NCI-H748 (cell line): ENCODE measurements at regions not wholly inside any gene's neighbourhood (a gene's known extent, or its start where the extent isn't known, plus 50 kb on each side); places are given as distances from the start of the nearest gene placed in this dataset.
A peak's percentile ranks its signal among the peaks of the same experiment; 100 is the strongest.

Experiments used
- DNase-seq: peaks from one replicate; lab custom pipeline; 2025; ENCODE audit not compliant: unreplicated experiment; lab: John Stamatoyannopoulos, UW

DNA sequence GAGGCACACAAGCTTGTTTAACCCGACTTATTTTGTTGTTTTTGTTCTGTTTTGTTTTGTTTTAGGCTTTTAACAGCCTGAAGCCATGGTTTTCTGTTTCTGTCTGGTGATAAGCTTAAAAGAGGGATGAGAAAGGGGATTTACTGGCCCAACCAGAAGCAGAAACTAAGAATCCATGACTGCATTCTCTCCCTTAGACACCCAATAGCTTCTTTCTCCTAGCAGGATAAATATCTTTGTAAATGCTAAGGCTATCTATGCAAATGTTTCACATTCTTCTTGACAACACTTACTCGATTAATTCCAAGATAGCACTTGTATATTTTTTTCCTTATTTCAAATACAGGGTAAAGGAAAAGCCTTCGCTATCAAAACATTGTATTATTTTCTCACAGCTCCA is 53.7 kb upstream of the SMAD1 start:
- no peak for DNase-seq

DNA sequence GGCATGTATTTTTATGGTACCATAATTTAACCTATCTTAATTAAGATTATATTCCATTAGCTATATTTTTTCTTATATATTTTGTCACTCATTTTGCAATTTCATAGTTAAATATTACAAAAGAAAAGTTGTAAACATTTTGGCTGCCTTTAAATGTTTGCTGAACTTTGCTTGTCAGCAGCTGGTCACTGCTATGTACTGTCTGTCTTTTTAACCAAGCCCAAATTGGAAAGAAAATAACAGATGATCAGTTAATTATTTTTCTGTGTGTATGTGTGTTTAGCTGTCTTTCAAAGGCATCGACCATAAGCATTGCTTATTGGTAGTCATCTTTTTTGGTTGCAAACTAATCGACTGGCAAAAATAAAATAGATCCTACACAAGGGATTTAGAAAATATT is 54.4 kb upstream of the SMAD1 start:
- no peak for DNase-seq

DNA sequence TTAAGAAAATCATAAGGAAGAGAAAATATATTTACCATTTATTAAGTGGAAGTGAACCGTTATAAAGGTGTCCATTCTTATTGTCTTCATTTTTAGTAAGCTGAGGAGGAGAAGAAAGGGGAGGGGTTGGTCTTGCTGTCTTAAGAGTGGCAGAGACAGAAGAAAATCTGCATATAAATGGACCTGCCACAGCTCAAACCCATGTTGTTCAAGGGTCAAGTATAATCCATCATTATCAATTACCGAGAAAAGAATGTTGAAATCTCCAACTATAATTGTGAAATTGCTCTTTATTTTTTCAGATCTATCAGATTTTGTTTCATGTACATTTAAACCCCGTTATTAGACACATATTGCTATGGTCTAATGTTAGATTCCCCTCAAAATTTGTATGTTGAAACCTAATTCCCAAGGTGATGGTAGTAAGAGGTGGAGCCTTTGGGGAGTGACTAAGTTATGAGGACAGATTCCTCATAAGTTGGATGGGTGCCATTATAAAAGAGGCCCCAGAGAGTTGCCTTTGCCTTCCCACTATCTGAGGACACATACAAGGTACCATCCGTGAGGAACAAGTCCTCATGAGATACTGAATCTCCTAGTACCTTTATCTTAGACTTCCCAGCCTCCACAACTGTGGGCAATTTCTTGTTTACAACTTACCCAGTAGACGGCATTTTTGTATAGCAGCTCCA is 58.5 kb upstream of the SMAD1 start:
- DNase-seq = no peak

DNA sequence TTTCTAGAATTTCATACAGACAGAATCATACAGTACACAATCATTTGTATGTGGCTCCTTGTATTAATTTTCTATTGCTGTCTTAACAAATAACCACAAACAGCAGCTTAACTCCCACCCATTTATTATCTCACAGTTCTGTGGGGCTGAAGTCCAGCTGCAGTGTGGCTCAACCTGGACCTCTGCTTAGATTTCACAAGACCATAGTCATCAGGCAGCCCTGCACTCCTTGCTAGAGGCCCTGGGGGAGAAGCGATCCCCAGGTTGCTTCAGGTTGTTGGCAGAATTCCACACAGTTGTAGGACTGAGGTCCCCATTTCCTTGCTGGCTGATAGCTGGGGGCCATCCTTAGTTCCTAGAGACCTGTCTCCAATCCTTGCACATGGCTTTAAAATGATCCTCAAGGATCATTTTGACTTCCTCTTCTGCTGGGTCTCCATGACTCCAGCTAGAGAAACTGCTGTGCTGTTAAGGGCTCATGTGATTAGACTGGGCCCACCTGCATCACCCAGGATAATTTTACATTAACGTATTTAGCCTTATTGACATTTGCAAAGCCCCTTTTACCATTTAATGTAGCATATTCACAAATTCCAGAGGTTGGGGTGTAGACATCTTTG is 60.9 kb upstream of the SMAD1 start:
- DNase-seq = no peak

DNA sequence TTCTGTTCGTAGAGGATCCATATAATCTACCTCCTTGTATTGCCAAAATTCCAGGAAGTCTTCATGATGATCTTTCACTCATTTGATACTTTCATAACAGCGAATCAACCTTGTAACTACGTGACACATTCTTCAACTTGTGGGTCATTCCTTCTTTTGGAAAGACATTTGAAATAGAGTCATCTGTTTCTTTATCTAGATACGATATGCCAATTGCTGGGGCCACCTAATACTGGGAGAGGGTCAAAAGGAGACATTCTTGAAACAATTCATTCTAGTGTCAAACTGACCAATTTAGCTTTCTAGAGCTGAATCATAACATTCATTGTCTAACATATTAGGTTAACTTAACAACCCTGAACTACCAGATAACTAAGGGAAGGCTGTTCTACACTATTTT is 62.9 kb upstream of the SMAD1 start:
- no peak for DNase-seq

DNA sequence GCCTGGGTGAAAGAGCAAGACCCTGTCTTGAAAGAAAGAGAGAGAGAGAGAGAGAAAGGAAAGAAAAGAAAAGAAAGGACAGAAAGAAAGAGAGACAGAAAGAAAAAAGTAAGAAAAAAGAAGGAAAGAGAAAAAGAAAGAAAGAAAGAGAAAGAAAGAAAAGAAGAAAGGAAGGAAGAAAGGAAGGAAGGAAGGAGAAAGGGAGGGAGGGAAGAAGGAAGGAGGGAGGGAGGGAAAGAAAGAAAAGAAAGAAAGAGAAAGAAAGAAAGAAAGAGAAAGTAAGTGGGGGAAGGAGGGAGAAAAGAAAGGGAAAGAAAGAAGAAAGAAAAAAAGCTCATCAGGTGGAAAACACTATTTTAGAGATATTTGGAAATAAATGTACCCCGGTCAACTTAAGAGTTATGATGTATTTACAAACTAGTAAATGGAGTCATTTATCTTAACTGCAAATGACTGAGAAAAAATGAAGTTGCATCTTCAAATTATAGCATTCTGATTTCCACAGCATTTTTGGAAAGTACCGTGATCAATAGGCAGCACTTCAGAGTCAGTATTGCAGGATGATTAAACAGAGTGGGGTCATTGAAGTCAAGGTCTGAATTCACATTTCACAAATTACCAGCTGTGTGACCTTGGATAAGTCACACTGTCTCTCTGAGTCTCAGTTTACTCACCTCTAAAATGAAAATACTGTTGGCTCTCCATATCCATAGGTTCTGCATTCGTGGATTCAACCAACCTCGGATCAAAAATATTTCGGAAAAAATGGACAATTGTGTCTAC is 64.1 kb upstream of the SMAD1 start:
- no peak for DNase-seq

DNA sequence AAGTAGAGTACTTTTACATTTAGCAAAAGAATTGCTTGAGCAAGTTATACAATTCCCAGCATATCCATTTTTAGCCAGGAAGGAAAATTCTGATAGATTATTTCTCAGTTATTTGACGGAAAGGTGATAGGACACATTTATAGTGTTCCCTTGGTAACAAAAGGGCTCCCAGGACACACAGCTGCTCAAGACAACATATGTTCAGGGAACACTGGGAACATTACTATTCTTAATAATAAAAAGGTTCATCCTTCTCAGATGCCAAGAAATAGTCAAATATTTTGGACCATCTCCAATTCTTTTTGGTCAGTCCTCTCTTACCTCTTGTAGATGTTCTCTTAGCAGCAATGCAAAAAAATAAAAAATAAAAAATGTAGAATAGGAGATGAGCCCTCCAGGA is 66.8 kb upstream of the SMAD1 start:
- DNase-seq = no peak

DNA sequence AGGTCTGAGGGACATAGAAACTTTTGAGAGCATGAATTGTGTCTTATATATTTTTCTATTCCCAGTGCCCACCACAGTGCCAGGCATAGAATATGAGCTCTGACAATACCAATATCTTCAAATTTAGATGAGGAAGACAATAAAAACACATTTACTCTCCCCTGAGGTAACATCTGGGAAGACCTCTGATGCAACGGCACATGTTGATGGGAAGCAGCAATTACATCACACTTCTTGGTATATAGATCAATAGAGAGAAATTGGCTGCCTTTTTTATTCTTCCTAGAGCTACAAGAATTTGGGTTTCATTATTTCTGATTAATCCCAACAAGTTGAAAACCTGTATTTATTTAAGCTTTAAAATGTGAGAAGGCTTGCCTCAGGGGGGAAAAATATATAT is 67.4 kb upstream of the SMAD1 start:
- DNase-seq = no peak

DNA sequence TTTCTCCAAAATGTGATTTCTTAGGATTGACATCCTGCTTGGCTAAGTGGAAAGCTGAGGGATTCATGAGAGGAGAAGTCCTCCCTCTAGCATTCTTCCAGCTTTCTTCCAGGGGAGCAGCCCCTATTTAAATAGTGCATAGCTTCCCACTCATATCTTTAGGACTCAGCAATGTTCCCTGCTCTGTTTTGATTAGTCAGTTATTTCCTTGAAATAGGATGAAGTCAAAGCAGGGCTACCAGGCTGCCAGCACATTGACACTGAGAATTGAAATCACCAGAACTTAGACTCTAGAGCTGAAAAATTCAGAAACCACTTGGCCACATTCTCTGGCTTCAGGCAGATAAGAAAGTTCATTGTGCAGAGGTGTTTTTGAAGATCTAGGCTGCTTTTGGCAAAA is 74.7 kb upstream of the SMAD1 start:
- no peak for DNase-seq

DNA sequence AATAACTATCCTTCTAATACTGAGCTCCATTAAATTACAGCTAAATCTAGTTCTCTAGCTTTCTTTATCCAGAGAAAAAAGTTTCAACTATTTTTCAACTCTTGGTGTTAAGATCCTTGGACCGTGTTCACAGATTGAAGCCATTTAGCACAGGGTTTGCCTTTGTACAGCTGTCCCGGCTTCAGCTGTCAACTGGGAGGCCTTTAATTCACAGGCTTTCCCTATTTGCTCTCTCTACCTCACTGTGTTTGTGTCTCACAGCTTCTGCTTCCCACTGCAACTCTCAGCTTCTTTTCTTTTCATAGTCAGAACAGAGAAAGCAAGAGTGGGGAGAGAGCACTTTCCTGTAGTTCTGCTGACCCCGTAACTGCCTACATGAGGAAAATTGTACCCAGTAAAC is 76.9 kb upstream of the SMAD1 start:
- DNase-seq = no peak

DNA sequence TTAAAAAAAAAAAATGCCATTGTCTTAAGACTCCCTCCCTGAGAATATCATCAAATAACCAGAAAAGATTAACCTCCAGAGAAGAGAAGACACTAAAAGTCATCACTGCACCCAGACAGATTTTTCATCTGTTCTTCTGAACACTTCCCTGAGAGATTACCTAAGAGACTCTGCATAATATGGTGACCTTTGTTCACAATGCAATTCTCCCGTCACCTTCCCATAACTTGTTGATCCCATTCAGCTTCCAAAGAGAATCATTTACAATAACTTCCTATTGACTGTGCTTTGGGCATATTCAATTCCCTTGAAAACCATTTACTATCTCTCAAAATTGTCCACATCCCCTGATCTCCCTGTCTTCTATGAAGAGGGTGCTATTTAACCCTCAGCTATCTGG is 85.1 kb upstream of the SMAD1 start:
- no peak for DNase-seq

DNA sequence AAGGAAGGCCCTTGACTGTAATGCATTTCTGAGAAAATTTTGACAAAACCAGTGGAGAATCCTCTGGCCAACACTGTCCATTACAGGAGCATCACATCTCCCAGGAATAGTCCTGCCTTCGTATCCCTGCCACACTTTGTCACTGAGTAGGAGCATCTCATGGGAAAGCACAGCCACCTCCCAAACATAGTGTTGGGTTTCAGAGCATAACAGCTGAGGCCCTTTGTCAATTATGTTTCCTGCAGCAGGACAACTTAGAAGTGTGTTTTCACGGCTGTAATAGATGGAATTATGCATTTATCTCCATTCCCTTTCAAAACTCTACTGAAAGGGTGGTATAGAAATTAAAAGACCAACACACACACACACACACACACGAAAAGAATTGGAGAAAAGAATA is 91.1 kb upstream of the SMAD1 start:
- DNase-seq = peak; percentile 71

DNA sequence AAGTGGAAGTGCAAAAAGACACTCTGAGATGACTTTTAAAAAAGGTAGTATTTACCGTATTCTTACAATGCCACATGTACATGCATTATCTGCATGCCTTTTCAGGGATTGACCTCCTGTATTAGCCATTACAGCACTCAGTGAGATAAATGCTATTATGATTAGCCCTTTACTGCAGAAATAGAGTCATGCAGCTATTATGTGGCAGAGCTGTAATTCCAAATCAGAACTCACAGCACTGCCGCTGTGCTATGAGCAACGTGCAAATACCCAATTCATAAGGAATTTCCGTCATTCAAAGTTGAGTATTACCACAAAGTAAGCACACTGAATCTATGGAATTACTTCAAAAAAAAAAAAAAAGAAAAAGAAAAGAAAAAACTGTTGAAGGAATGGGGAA is 92.1 kb upstream of the SMAD1 start:
- DNase-seq = no peak

DNA sequence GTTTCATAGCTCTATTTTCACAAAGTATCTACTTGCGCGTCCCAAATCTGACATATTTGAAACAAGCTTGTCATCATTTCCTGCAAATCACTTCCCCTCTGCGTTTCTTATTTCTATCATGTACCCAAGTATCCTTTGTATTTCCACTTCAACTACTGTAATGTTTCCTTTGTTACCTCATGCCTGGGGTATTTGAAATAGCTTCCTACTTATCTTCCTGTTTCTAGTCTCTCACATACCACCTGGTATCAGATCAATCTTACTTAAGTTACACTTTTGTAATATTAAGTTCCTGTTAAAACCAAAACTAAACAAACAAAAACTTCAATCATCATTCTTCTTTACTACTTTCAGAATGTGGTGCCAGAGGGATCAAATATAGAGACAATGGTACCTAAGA is 93.6 kb upstream of the SMAD1 start:
- DNase-seq = no peak

DNA sequence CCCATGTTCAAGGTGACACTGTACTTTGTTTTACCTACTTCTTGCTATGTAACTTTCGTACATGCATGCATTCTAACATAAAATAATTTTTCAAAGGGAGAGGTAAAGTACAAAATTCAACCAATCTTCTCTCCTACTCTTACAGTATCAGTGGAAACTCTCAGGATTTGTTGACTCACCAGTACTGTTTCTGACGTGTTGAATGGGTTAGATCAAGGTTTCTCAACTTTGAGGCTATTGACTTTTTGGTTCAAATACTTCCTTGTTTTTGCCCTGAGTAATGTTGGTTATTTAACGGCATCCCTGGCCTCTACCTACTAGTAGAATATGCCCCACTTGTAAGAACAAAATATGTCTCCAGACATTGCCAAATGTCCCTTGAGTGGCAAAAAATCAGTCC is 94.6 kb upstream of the SMAD1 start:
- DNase-seq = no peak

DNA sequence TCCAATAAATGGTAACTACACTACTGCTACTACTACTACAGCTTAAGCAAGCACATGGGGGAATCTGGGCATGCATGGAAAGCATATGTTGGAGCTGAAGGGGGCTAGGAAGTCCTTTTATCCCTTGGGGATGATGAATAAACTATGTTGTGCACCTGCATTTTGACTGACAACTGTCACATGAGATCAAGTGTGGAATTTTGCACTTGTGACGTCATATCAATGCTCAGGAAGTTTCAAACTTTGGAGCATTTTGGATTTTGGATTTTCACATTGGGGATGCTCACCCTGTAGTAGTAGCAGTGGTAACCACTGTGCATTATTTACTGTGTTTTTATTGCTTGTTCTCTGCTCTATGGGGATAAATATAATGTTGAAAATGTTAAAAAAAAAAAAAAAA is 100.5 kb upstream of the SMAD1 start:
- no peak for DNase-seq

DNA sequence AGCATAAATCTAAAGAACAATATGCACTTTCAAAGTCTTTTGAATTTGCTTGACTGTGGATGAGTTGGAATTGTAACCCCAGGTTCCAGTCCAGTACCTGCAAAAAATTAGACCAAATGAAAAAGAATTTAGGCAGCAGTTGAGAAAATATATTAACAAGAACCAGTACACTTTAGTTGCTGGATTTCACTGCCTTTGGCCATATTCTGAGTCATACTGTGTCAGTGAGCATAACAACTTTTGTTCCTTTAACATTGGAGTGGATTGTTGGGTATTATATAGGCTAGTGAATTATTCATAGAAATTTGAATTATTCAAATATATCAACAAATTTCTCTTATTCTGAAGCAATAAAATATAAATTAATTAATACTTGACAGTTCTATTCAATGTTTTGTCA is 101.5 kb upstream of the SMAD1 start:
- no peak for DNase-seq

DNA sequence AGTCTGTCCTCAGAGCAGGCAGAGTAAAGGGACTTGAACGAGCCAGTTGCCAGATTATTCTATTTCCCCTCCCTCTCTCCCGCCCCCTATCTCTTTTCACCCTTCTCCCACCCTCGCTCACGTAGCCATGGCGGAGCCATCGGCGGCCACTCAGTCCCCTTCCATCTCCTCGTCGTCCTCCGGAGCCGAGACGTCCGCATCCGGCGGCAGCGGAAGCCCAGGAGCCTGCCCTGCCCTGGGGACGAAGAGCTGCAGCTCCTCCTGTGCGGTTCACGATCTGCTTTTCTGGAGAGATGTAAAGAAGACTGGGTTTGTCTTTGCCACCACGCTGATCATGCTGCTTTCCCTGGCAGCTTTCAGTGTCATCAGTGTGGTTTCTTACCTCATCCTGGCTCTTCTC is 106.2 kb upstream of the SMAD1 start:
- peak; percentile 46 for DNase-seq

DNA sequence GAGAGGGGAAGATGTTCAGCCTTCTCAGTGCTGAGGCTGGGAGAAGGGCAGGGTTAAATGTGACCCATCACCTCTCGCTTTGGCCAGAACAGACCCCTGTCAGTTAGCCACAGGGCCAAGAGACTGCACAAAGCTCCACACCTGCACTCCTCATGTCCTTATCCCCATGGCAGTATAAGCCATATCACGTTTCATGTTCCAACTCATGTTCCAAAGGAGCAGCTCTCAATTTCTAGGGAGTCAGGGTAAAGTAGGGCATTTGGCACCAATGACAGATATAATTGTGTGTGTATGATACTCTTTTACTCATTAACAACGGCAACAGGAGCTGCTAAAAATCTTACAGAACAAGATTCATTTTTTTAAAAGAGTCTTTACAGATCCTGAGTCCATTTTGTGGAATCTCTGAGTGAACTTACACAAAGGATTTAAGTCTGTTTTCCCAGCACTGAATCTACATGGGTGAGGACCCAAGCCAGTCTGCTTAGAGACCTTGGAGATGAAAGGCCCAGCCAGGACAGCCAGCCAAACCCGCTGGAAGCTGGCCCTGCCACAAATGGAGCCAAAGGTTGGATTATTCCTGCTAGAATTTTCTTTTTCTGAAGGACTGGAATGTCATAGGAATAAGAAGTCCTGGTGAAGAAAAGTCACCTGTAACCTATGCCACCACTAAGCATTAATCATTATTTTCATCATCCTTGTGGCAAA is 129.1 kb upstream of the SMAD1 start:
- DNase-seq = no peak

DNA sequence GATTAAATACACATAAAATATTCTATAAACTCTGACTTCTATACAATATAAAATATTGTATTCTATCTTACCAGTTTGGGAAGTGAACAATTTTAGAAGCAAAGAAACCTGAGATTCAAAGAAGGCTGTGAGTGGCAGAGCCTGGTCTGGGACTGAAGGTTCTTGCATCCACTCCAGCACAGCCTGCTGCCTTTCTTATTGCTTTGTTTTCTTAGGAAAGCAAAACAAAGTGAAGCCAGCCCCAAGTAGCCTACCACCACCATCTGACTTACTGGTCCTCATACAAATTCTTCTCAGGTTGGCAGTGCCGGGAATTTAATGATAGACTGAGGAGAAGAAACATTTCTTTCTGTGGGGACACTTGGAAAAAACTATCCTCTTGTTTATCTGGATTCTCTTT is 129.7 kb upstream of the SMAD1 start:
- no peak for DNase-seq

DNA sequence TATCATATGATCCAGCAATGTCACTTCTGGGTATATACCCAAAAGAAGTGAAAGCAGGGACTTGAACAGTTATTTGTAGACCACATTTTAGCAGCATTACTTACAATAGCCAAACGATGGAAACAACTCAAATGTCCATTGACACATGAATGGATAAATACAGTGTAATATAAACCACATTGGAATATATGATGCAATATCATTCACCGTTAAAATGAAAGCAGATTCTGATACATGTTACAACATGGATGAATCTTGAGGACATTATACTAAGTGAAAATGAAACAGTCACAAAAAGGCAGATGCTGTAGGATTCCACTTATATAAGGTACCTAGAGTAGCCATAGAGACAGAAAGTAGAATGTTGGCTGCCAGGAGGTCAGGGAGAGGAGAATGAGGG is 130.5 kb upstream of the SMAD1 start:
- no peak for DNase-seq

DNA sequence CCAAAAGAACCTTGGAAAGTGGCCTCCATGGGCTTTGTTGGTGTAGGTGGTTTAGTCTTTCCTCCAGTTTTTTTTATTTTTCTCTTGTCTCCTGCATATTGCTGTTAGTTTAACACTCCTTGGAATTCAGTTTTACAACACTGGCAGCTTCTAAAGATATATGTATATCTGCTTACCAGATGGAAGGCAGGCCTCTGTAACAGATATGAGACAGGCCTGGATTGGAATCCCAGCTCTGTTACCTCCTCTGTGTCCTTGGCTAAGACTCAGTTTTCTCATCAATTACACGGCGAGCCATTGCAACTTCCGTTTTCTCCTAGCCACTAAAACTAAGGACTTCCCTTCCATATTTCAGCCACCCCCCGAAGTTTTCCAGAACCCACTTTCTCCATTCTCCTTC is 133.4 kb upstream of the SMAD1 start:
- DNase-seq = no peak
